PC-9 (cell line): ENCODE measurements at regions not wholly inside any gene's neighbourhood (a gene's known extent, or its start where the extent isn't known, plus 50 kb on each side); places are given as distances from the start of the nearest gene placed in this dataset.

Experiments
- CTCF ChIP-seq: fragments of 200-600 bp; sonication (generic); conservative IDR thresholded peaks from 2 replicates; pipeline ENCODE4 v1.6.1; 2017; ENCODE audit warnings: mixed run types, antibody characterized with exemption, mild to moderate bottlenecking, moderate library complexity
- EZH2 ChIP-seq: fragments of 200-600 bp; sonication (generic); IDR thresholded peaks from 2 replicates; pipeline ENCODE4 v1.8.0; 2017; ENCODE audit warnings: antibody characterized with exemption, low read depth

- TF ChIP-seq CTCF (no peak), EZH2 (no peak)
These were observed 307.9 kb upstream of the SYT1 start for GRCh38 chr12:78556651-78557050.
